CMK (cell line): ENCODE measurements at regions not wholly inside any gene's neighbourhood (a gene's known extent, or its start where the extent isn't known, plus 50 kb on each side); places are given as distances from the start of the nearest gene placed in this dataset.
"Not testable (repeated sequence)": the region's sequence is repeated elsewhere in the genome, so short reads cannot be mapped to it uniquely, and the experiment has no call there.

Experiments used
- DNase-seq: peaks from one replicate; pipeline ENCODE4 v3.0.0-alpha.2; 2010; ENCODE audit warnings: low read depth

DNA sequence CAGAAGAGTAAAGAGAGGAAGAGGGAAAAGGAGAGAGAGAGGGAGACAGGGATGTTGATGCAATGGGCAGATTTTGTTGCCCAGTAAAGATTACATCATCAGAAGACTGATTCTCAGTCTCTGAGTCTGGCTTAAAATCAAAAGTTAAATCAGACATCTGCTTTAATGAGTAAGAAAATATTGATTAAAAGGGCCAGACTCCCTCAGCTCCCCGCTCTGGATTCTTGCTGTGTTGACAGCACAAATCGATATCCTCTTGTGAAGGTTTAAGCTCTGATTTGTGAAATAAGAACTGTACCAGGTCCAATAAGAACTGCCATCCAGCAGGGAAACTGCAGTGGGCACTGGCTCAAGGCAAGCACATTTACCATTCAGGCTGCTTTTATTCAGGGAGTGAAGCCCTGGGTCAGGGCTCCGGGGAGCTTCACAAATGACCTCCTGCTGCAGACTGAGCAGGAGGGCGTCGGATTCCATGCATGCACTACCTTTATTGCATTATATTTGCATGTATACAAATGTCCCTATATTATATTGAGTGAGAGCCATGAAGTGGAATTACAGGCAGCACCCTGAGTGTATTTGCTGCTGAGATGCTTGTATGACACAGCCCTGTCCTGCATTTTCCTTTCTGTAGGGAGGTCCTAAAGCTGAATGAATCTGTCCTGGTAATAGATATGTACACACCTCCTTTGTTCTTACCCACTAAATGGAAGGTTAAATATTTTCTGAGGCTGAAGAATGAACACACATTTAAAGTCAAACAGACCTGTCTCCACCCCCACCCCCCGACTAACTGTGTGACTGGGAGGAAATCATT is 401.5 kb downstream of the REEP3 start:
- no peak for DNase-seq

DNA sequence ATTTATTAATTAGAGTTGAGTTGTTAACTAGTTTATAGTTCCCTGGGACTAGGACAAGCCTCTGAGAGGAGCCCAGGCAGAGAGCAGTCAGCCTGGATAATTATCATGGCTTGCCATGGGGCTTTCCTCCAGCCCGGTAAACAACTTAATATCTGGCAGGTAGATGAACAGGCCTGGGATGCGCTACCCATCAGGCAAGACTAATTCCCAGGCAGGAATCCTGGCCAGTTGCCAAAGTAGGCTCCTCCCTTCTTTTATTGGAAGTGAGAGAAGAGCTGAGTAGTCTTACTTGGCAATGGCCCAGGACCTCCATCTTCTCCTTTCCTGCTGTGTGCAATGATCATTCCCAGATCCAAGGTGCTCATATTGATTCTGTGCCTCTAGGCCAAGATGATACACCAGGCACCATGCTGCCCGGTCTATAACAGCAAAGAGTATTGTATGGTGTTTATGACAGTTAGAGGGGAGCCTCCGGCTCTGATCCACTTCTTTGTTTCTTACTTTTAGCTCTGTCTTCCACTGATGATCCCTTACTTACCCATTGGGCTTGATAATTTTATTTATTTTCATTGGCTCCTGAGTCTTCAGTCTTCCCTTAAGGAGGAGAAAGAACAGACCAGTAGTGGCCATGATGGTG is 408.7 kb downstream of the REEP3 start:
- DNase-seq: no peak

DNA sequence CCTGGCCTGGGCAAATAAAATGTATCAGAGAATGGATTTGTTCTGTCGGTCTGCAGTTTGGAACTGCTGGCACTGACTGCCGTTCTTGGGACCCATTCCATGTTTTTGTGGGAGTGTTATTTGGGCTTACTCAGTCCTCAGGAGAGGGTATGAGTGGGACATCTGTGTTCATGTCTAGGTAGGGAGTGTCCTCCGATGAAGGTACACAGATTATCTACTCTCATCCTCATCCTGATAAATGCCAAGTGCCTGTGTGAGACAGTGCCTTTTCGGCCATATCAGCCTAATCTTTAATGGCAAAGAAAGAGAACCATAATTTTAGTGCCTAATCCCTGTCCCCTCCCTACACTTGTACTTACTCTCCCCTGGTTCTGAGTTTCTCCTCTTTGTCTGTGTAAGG is 409.4 kb downstream of the REEP3 start:
- no peak for DNase-seq

DNA sequence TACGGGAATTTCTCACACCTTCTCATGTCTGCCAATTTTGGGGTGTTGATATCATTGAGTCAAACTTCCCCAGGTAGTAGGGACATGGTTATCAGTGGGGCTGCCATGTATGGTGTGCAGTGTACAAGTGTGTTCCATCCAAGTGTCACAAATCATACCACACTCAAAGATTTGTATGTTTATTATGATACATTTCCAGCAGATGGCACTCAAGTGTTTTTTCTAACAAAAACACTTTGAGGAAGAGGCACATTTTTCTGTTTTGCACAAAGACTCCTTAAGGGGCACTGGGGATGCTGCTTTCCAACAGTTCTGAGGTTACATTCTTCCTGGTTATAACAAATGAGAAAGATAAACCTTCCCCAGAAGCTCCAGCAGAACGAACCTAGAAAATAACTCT is 414.5 kb downstream of the REEP3 start:
- DNase-seq: no peak

DNA sequence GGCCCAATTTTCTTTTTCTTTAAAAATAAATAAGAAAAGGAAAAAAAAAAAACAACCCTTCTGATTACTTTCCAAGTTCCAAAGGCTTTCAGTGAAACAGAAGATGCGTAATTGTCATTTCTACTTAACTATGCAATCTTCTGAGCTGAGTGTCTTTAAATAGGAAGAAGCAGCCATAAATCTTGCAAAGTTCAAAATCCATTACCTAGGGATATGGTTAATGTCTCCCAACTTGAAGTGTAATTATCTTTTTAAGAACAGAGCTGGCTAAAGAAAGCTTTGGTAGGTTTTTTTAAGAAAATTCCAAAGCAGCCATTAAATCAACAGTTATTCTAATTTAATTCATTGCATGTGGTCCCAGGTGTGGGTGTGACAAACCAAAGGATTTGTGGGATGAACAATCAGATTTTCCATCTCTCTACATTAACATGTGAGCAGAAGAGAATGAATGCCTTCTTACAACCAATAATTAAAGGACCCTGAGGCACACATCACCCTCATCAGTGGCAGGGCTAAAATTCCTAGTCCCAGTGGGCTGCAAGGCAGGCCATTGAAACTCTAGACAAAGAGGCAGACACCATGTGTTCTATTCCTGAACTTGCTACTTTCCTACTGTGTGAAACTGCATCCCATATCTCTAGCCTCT is 419.2 kb downstream of the REEP3 start:
- no peak for DNase-seq

DNA sequence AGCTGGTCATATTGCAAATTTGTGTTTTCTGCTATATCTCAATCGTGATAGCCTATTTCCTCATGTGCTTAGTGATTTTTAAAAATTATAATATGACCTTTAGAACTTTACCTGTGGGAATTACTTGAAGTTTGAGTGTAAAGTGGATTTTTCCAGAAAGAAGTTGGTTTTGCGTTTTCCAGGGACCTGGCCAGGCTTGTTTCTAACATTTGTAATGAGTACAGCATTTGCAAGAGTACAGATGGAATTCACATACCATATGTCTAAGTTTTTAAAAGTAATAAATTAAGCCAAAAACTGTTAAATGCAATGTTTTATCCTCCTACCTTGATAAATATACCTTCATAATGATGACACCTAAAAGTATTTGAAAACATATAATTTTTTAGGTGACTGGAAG is 443.2 kb downstream of the REEP3 start:
- no peak for DNase-seq

DNA sequence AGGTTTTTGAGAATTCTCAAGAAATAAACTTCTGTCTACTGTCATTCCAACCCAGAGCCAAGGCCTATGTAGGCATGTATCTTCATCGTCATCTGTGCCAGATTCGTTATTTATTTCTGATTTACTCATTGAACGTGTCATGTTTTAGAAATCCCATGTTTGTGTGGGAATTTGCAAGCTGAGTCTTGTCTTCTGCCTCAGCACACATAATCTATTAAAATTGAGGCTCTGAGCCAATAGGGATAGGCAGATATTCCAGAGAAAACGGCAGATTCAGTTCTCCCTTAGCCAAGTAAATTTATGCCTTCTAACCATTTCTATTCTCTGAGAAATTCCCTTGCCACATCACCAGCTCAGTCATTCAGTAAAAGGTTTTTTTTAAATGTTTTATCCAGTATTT is 444.6 kb downstream of the REEP3 start:
- no peak for DNase-seq

DNA sequence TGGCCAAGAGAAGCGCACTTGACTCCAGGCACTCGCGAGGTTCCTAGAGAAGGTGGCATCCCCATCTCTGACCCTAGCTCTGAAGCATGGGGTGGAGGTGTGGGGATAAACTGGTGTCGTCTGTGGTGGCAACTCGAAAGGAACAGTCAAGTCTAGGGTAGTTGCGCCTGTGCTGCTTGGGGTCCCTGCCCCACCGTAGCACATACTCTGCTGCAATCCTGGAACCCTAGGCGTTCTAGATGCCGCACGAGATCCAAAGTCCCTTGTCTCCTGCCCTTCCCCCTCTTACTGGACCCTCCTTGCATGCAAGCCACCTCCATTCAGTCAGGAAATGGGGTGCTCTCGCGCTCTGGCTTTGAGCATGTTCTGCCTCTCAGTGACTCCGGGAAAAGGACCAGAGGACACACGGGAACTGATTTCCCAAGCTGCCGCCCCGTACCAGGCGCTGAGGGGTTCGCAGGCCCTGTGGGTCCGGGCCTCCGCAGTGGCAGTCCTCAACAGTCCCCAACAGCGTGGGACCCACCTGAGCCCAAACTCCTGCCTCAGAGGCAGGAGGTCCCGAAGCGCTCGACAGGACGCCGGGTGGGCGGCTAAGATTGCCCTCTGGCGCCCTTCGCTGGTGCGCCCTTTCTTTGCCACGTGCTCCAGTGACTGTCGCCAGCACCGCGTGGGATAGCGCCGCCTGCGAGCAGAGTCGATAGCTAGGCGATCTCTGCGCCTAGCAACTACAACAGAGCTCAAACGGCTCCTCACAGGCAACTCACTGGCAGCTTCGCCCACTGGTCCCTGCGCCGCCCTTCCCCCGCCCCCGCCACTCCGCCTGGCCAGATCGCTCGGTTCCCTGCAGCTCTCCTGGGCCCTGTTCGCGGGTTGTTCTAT is 452.0 kb downstream of the REEP3 start:
- no peak for DNase-seq

DNA sequence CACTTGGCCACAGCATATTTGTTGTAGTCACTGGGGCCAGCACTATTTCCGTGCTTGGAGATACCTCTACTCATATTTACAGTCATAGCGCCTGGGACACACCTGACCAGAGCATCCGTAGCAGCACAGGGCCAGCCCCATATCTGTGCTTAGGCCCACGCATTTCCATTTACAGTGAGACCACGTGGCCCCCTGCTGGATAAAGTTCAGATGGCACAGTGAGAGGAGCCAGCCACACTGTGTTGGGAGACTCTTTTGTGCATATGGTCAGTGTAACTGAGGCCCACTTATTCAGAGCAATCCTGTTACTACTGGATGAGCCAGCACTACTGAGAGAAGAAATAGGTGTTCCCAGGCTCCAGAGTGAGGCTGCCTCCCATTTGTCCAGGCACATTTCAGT is 455.3 kb downstream of the REEP3 start:
- peak; percentile 11 for DNase-seq

DNA sequence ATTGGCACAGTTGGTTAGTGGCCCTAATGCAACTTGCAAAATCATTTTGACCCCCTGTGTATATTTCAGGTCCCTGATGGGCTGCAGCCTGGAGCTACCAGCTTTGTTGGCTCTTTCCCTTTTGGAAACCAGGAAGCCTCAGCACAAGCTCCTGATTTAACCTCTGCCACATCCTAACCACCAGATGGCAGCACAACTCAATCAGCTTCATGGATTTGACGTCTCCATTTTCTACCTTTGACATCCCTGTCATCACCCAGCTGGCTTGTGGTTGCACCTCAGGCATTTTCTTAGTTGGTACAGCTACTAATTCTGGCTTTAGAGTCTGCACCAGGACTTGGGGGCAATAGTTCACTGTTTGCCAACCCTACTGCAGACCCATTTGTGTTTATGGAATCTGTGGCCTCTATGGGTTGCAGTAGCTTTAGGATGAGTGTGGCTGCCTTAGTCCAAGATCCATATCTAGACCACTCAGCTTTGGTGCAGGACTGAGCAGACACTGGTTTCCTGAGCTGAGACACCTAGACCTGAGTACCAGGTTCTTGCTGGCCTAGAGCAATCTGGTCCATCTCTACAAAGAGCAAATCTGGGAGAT is 456.2 kb downstream of the REEP3 start:
- DNase-seq: peak; percentile 27

DNA sequence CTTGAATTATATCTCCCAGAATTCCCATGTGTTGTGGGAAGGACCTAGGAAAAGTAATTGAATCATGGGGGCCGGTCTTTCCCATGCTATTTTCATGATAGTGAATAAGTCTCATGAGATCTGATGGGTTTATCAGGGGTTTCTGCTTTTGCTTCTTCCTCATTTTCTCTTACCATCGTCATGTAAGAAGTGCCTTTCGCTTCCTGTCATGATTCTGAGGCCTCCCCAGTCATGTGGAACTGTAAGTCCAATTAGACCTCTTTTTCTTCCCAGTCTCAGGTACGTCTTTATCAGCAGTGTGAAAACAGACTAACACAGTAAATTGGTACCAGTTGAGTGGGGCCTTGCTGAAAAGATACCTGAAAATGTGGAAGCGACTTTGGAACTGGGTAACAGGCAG is 459.7 kb downstream of the REEP3 start:
- DNase-seq: not testable (repeated sequence)

DNA sequence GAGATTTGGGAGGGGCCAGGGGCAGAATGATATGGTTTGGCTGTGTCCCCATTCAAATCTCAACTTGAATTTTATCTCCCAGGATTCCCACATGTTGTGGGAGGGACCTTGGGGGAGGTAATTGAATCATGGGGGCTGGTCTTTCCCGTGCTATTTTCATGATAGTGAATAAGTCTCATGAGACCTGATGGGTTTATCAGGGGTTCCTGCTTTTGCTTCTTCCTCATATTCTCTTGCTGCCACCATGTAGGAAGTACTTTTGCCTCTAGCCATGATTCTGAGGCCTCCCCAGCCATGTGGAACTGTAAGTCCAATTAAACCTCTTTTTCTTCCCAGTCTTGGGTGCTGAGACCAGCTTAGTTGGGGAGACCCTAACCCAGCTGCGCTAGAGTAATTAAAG is 462.9 kb downstream of the REEP3 start:
- not testable (repeated sequence) for DNase-seq

DNA sequence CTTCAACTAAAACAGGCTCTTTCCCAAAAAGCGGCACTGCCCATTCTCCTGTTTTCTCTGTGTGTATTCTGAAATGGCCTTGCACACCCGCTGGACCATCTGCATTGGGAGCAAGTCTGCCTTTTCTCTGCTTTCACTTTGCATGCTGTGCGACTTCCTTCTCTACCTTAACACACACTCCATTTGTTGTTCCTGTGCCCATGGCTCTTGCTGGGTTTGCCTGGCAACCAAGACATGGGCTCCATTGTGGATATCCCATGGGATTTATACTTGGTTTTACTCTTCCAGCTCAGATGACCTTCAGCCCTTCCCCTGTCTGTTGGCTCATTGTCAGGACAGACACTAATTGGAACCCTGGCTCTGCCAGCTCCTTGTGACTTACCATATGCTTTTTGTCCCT is 465.3 kb downstream of the REEP3 start:
- DNase-seq: no peak

DNA sequence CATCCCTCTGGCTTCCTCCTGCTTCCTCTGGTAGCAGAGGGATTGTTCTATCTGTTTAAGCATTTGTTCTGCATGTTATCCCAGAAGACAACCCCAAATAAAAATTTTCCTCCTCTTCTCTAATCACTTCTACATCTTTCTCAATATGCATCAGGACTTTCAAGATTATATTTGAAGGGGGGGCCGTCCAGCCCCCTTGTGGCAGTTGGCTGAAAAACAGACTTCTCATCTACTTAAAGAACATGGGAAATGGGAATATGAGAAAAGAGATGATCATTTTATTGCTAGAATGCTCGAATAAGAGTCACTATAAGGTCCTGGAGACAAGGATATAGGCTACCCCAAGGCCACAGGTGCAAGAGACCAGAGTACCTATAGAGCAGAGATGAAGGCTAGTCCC is 466.0 kb downstream of the REEP3 start:
- DNase-seq: no peak

DNA sequence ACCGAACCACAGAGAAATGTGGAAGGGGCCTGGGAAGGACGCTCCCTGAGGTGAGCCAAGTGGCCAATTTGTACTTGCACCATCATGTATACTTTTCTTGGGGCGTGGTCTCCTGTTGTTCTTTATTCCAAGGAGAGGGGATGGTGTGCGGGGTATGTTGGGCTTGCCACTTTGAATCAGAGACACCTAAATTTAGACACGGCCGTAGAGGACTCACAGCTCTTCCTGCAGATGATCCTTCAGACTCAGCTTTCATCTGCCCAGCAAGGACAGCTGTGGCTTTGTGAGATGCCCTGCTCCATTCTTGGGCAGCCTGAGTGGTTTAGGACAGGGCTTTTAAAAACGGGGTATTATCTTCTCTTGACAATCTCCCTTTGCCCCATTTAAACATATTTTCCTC is 473.2 kb downstream of the REEP3 start:
- no peak for DNase-seq

DNA sequence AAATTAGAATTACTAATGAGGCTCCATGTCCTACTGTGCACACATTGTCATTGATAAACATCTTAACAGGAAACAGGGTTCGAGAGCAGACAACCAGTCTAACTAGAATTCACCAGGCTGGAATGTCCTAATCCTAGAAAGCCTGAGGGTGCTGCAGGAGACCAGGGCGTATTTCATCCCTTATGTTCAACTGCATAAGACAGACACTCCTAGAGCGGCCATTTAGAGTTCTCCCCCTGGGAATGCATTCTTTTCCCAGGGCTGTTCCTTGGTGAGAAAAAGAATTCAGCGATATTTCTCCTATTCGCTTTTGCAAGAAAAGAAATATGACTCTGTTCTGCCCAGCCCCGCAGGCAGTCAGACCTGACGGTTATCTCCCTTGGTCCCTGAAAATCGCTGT is 486.0 kb downstream of the REEP3 start:
- no peak for DNase-seq

DNA sequence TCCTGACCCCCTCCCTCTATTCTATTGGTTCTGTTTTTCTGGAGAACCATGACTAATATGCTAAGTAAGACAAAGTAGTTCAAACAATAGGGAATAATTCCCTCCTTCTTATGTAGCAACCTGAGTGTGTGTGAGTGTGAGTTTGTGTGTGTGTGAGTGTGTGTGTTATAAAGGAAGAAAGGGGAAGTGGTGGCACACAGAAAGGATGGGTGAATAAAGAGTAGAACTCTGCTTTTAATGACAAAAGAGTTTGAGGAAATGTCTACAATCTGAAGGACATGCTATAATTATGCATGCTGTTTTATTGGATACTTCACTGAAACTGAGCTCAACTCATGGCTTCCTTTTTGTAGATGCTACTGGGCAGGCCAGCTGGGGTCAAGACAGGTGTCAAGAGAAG is 489.5 kb downstream of the REEP3 start:
- DNase-seq: no peak

DNA sequence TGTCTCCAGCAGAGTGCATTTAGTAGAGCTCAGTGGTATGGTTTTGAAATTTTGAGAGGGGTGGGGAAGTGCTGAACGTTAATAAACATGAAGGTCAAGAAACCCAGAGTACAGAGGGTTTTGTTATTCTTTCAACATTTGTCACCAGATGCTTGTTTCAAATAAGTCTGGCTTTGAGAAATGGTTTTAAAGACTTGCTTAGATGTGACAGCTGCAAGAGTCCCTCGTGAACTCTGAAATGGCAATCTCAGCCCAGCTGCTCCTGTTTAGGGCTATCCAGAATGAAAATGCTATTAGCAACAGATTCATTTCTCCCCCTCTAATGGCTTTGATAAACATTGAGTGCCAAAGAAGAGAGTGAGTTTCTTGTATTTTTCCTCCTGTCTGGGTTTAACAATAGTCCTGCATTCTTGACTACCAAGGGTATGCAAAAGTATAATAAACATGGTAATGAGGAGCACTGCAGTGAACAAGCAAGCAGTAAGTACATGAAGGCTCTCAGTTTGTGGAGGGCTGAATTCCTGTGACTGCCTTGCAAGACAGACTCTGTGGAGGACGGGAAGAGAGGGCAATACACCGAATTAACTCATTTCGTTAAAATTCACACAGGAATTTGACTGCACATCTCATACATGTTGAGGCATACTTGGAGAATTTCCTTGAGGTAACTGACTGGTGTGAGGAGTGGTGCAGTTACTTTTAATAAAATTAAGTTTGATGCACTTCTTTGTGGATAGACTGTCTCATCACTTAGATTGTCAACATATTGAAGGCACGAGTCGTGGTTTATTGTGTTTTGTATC is 490.9 kb downstream of the REEP3 start:
- no peak for DNase-seq

DNA sequence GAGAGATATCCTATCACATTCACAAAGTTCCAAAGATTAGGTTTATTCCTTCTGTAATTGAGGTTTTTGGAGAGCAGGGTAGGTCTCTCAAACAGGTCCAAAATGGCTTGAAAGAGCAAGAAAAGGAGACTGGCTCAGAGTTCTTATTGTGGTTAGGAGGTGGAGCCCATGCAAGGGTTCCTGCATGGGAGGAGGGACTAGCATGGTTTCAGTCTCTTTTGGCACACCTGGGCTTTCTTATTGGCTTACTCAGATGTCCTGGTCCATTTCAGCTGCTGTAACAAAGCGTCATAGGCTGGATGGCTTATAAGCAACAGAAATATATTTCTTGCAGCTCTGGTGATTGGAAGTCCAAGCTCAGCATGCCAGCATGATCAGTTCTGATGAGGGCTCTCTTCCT is 493.1 kb downstream of the REEP3 start:
- no peak for DNase-seq

DNA sequence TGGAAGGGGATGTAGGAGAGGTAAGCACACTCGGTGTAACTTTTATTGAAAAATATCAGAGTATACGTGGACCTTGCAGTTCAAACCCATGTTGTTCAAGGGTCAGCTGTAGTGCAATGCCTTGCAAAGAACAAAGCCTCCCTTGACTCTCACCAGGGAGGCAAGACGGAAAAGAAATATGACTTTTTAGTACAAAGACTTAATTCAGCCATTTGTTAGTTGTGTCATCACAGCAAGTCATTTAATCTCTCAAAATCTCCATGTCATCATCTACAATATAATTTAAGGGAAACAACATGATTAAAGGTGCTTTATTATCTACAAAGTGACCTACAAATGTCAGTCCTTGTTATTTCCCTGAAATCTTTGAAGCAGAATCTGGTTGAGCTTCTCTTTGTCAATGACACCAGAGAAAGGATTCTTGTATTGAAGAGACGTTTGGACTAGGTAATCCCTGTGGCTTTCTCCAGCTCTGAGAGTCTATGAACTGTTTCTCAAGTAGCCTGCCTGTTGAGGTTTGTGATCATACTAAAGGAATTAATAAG is 502.8 kb downstream of the REEP3 start:
- DNase-seq: no peak

DNA sequence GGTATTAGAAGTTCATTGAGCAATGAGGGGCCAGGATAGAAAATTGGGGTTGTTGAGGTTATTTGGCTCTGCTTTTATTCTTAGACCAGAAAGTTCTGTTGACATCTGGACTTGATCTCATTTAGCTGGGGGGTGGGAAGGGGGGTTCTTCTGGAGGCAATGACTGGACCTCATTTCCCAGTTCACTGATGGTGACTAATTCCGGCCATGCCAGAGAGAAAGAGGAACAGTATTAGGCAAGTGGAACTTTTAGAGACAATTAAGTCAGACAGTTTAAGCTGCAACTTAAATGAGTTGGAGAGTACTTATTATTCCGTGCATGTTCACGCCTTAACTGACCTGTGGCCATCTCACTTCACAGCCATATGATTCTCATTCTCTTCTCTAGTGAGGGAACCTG is 512.5 kb downstream of the REEP3 start:
- DNase-seq: no peak
